Loucy (cell line): ENCODE measurements at regions not wholly inside any gene's neighbourhood (a gene's known extent, or its start where the extent isn't known, plus 50 kb on each side); places are given as distances from the start of the nearest gene placed in this dataset.

ENCODE experiments used
- H2AFZ ChIP-seq: fragments of 200-600 bp; sonication (generic); 2 replicates; pipeline ENCODE4 v1.6.0; 2016; ENCODE audit warnings: antibody characterized with exemption, mild to moderate bottlenecking, low read length, moderate library complexity
- H3F3A ChIP-seq: fragments of 200-600 bp; 2 replicates; pipeline ENCODE4 v1.6.0; 2016; ENCODE audit warnings: antibody characterized with exemption, low read depth, mild to moderate bottlenecking
- H3K27me3 ChIP-seq: fragments of 200-600 bp; sonication (generic); 2 replicates; pipeline ENCODE4 v1.6.1; 2014; ENCODE audit warnings: low read length, mild to moderate bottlenecking; ENCODE audit not compliant: insufficient read depth, poor library complexity, severe bottlenecking
- H3K36me3 ChIP-seq: fragments of 200-600 bp; sonication (generic); 2 replicates; pipeline ENCODE4 v1.6.1; 2016; ENCODE audit warnings: low read length; ENCODE audit not compliant: insufficient read depth
- H3K4me1 ChIP-seq: fragments of 200-600 bp; sonication (generic); 2 replicates; pipeline ENCODE4 v1.5.1; 2014; ENCODE audit warnings: low read length, mild to moderate bottlenecking; ENCODE audit not compliant: insufficient read depth, poor library complexity, severe bottlenecking
- H3K4me2 ChIP-seq: fragments of 200-600 bp; sonication (generic); 2 replicates; pipeline ENCODE4 v1.6.0; 2014; ENCODE audit warnings: antibody characterized with exemption, low read length, low read depth, mild to moderate bottlenecking; ENCODE audit not compliant: poor library complexity, severe bottlenecking
- H3K4me3 ChIP-seq: fragments of 200-600 bp; sonication (generic); 2 replicates; pipeline ENCODE4 v1.5.1; 2014; ENCODE audit warnings: low read length, mild to moderate bottlenecking, mixed read lengths; ENCODE audit not compliant: poor library complexity, severe bottlenecking
- H3K79me2 ChIP-seq: fragments of 200-600 bp; sonication (generic); 2 replicates; pipeline ENCODE4 v1.6.1; 2014; ENCODE audit warnings: low read length; ENCODE audit not compliant: insufficient read depth
- H3K9ac ChIP-seq: fragments of 200-600 bp; sonication (generic); 2 replicates; pipeline ENCODE4 v1.6.0; 2014; ENCODE audit warnings: mild to moderate bottlenecking, low read depth, low read length, moderate library complexity; ENCODE audit not compliant: poor library complexity, severe bottlenecking
- H3K9me2 ChIP-seq: fragments of 200-600 bp; sonication (generic); replicated peaks from 2 replicates; pipeline ENCODE4 v1.6.1; 2016; ENCODE audit warnings: low read depth, low read length, mixed read lengths
- H3K9me3 ChIP-seq: fragments of 200-600 bp; sonication (generic); 2 replicates; pipeline ENCODE4 v1.6.1; 2014; ENCODE audit warnings: mild to moderate bottlenecking, antibody characterized with exemption, low read length, low read depth; ENCODE audit not compliant: insufficient read depth
- H4K20me1 ChIP-seq: fragments of 200-600 bp; sonication (generic); 2 replicates; pipeline ENCODE4 v1.6.0; 2014; ENCODE audit warnings: antibody characterized with exemption, low read length, mild to moderate bottlenecking; ENCODE audit not compliant: insufficient read depth, poor library complexity, severe bottlenecking
- CTCF ChIP-seq: fragments of 200-600 bp; sonication (generic); conservative IDR thresholded peaks from 2 replicates; pipeline ENCODE4 v1.5.1; 2014; ENCODE audit warnings: mild to moderate bottlenecking, antibody characterized with exemption, low read length
- EZH2phosphoT487 ChIP-seq: fragments of 200-600 bp; IDR thresholded peaks from 2 replicates; pipeline ENCODE4 v1.6.1; 2018; ENCODE audit warnings: antibody characterized with exemption, mild to moderate bottlenecking, moderate library complexity, borderline replicate concordance

- no peak overlapping the region for H3K9ac ChIP-seq
- TF ChIP-seq EZH2phosphoT487: no peak
- TF ChIP-seq CTCF: no peak
- H3K79me2 ChIP-seq: no peaks in the 10 kb centered on the region
- H3K9me2 ChIP-seq: no peaks in the 10 kb centered on the region
- no peaks in the 10 kb centered on the region for H3K36me3 ChIP-seq
- no peaks in the 10 kb centered on the region for H3K27me3 ChIP-seq
- H4K20me1 ChIP-seq: no peaks in the 10 kb centered on the region
- H3F3A ChIP-seq: no peaks in the 10 kb centered on the region
- H3K4me3 ChIP-seq: no peak overlapping the region
- no peak overlapping the region for H3K4me2 ChIP-seq
- peaks cover 11% of the 10 kb centered on the region; the same call in 1 of the 2 replicates for H3K9me3 ChIP-seq
- H2AFZ ChIP-seq: no peak overlapping the region
- H3K4me1 ChIP-seq: no peaks in the 10 kb centered on the region
These were observed 153.2 kb downstream of the MED10 start for GRCh38 chr5:6225121-6225607.

GRCh38 chr5:6224406-6224805 is 153.9 kb downstream of the MED10 start:
- Histone ChIP-seq H2AFZ (no peak overlapping the region), H3K27me3 (no peaks in the 10 kb centered on the region), H3K36me3 (no peaks in the 10 kb centered on the region), H3K79me2 (no peaks in the 10 kb centered on the region), H3K4me2 (no peak overlapping the region), H3K9me2 (no peaks in the 10 kb centered on the region), H3F3A (no peaks in the 10 kb centered on the region), H3K9me3 (peaks cover 11% of the 10 kb centered on the region; the same call in 1 of the 2 replicates), H3K4me1 (no peaks in the 10 kb centered on the region), H4K20me1 (no peaks in the 10 kb centered on the region), H3K4me3 (no peak overlapping the region), H3K9ac (no peak overlapping the region)
- TF ChIP-seq CTCF (no peak), EZH2phosphoT487 (no peak)

GRCh38 chr5:6222899-6223298 is 155.4 kb downstream of the MED10 start:
- Histone ChIP-seq H3K9me2 (no peaks in the 10 kb centered on the region), H3K4me1 (no peaks in the 10 kb centered on the region), H3K36me3 (no peaks in the 10 kb centered on the region), H3F3A (no peaks in the 10 kb centered on the region), H3K27me3 (no peaks in the 10 kb centered on the region), H3K4me3 (no peak overlapping the region), H4K20me1 (no peaks in the 10 kb centered on the region), H3K79me2 (no peaks in the 10 kb centered on the region), H2AFZ (no peak overlapping the region), H3K4me2 (no peak overlapping the region), H3K9ac (no peak overlapping the region), H3K9me3 (peaks cover 8% of the 10 kb centered on the region; the same call in 1 of the 2 replicates)
- no peak for TF ChIP-seq EZH2phosphoT487
- TF ChIP-seq CTCF: no peak
